Neutrophil (primary cell): ENCODE measurements at regions not wholly inside any gene's neighbourhood (a gene's known extent, or its start where the extent isn't known, plus 50 kb on each side); places are given as distances from the start of the nearest gene placed in this dataset.

Experiments used
- H3K27ac ChIP-seq: fragments of 200-600 bp; sonication (generic); 2 replicates; pipeline ENCODE4 v1.5.1; 2016; ENCODE audit warnings: mild to moderate bottlenecking, moderate library complexity
- H3K27me3 ChIP-seq: fragments of 200-600 bp; sonication (generic); 2 replicates; pipeline ENCODE4 v1.6.0; 2016; ENCODE audit warnings: mild to moderate bottlenecking
- H3K36me3 ChIP-seq: fragments of 200-600 bp; sonication (generic); 2 replicates; pipeline ENCODE4 v1.5.1; 2017
- H3K4me1 ChIP-seq, 2 experiments: fragments of 200-600 bp in 1 of 2; sonication (generic) in 1 of 2; 1 replicate in 1 of 2; 2 replicates in 1 of 2; pipeline versions ENCODE4 v1.5.1 to v1.6.1; 2013 to 2016; ENCODE audit warnings: low read depth in 1 of 2, low read length in 1 of 2, mild to moderate bottlenecking in 1 of 2, moderate library complexity in 1 of 2; ENCODE audit not compliant: control insufficient read depth in 1 of 2, insufficient read depth in 1 of 2
- H3K4me3 ChIP-seq, 2 experiments: fragments of 200-600 bp in 1 of 2; sonication (generic) in 1 of 2; 1 replicate in 1 of 2; 2 replicates in 1 of 2; pipeline ENCODE4 v1.5.1; 2013 to 2016; ENCODE audit warnings: low read depth in 1 of 2, low read length in 1 of 2, mild to moderate bottlenecking in 1 of 2, moderate library complexity in 1 of 2
- H3K9me3 ChIP-seq: fragments of 200-600 bp; sonication (generic); 2 replicates; pipeline ENCODE4 v1.5.1; 2016
- TF ChIP-seq, protein P1 (sequence below): fragments of 200-600 bp; sonication (generic); IDR thresholded peaks from 2 replicates; pipeline ENCODE4 v1.5.1; 2016; ENCODE audit warnings: antibody characterized with exemption

DNA sequence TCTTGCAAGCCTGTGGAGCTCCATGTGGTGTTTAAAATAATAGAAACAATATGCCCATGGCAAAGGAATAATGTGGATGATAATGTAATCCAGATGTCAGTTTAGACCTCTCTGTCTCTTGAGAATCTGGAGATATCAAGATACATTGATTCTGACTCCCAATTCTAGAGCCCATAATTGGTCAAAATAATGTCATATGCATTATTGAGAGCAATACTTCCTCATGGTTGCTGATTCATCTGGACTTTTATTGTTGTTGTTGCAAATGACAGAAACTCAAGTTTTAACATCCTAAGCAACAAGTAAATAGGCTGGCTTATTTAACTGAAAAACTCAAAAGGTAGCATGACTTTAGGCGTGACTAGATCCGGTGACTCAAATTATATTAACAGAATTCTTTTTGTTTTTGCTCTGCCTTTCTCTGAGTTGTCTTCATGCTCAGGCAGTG lies 152.1 kb downstream of the PCSK1 start:
- Histone ChIP-seq H3K4me1 (no peaks in the 10 kb centered on the region), H3K36me3 (no peaks in the 10 kb centered on the region), H3K4me3 (no peak overlapping the region), H3K9me3 (no peaks in the 10 kb centered on the region), H3K27me3 (no peaks in the 10 kb centered on the region), H3K27ac (no peak overlapping the region)
- TF ChIP-seq, protein P1, sequence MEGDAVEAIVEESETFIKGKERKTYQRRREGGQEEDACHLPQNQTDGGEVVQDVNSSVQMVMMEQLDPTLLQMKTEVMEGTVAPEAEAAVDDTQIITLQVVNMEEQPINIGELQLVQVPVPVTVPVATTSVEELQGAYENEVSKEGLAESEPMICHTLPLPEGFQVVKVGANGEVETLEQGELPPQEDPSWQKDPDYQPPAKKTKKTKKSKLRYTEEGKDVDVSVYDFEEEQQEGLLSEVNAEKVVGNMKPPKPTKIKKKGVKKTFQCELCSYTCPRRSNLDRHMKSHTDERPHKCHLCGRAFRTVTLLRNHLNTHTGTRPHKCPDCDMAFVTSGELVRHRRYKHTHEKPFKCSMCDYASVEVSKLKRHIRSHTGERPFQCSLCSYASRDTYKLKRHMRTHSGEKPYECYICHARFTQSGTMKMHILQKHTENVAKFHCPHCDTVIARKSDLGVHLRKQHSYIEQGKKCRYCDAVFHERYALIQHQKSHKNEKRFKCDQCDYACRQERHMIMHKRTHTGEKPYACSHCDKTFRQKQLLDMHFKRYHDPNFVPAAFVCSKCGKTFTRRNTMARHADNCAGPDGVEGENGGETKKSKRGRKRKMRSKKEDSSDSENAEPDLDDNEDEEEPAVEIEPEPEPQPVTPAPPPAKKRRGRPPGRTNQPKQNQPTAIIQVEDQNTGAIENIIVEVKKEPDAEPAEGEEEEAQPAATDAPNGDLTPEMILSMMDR = no peak

DNA sequence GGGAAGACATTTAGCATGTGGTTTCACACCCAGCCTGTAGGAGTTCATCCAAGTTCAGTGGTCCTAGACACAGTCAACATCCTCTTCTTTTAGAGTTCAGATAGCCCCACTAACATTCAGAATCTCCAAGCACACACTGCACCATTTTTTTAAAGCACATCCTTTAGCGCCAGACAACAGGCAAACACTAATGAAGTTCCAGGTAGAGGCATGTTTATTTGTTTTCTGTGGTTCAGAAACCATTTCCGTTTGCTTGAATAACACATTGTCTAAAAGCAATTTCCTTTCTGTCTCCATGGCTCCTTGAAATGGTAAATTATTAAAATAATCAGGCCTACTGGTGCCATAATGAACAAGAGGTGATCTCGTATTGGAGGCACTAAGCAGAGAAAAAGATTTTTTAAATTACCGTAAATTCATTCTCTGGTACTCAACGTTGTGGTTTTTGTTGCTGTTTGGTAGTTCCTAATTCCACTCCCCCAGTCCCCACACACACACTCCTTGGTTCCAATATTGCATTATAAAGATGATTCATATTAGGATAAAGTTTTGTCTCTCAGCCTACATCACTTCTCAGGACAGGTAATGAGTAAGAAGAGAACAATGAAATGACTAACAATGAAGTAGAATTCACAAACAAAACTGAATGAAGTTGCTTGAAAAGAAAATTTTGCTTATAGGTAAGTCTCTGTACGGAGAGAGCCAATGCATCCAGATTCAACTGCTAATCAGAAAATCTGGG lies 153.1 kb downstream of the PCSK1 start:
- no peaks in the 10 kb centered on the region for H3K4me1 ChIP-seq
- no peak overlapping the region for H3K27ac ChIP-seq
- TF ChIP-seq, protein P1 = no peak

DNA sequence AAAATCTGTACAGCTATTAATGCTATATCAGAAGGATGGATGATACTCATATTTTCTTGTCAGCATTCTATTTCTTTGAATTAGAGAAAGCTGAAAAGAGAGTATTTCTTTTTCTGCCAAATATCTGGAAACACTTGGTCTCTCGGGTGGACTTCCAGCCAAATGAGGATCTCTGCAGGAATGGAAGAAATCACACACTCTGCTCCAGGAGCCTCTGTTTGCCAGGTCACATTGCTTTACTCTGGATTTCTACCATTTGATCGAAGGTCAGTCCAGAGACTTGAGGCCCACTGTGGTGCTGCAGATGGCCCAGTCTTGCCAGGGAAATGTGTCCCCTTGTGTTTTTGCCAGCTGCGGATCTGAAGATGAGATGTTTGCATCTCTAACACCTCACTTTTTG lies 154.1 kb downstream of the PCSK1 start:
- H3K4me3 ChIP-seq = no peak overlapping the region
- TF ChIP-seq, protein P1 = no peak
- H3K27ac ChIP-seq = no peak overlapping the region

More for the DNA sequence above, 153.1 kb downstream of the PCSK1 start:
- Histone ChIP-seq H3K4me3 (no peak overlapping the region), H3K9me3 (no peaks in the 10 kb centered on the region), H3K27me3 (no peaks in the 10 kb centered on the region), H3K36me3 (no peaks in the 10 kb centered on the region)

DNA sequence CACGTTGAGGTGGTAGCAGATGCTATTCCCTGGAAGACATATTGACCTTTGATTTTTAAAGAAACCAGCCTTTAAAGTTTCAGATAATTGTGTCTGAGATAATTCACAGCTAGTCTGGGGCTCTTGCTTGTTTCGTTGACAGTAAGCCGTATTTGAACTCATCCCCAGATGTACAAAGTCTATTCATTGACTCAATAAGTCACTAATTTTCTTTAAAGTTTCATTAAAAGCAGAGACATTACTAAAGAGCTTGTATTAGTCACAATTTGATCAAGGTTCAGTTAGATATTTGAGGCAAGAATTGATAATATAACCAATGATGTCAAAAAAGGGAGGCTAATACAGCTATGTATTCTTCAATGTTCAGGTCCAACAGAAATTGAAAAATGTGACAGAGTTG lies 158.0 kb downstream of the PCSK1 start:
- Histone ChIP-seq H3K36me3 (no peaks in the 10 kb centered on the region), H3K9me3 (no peaks in the 10 kb centered on the region), H3K27me3 (no peaks in the 10 kb centered on the region), H3K4me1 (no peaks in the 10 kb centered on the region), H3K27ac (no peak overlapping the region), H3K4me3 (no peak overlapping the region)
- TF ChIP-seq, protein P1 = no peak

More for the DNA sequence above, 154.1 kb downstream of the PCSK1 start:
- no peaks in the 10 kb centered on the region for H3K4me1 ChIP-seq
- no peaks in the 10 kb centered on the region for H3K36me3 ChIP-seq
- H3K27me3 ChIP-seq = no peaks in the 10 kb centered on the region
- no peaks in the 10 kb centered on the region for H3K9me3 ChIP-seq

DNA sequence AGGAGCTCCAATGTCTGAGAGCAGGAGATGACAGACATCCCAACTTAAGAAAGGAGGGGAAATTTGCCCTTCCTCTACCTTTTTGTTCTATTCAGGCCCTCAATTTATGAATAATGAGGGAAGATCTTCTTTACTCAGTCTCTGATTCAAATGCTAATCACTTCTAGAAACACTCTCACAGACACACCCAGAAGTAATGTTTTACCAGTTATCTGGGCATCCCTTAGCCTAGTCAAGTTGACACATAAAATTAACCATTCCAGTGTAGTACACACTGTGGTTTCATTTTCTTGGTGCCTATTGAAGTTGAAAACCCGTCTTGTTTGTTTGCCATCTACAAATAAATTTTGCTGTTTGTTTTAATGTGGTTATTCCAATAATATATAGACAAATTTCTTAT lies 167.6 kb downstream of the PCSK1 start:
- H3K4me1 ChIP-seq = no peaks in the 10 kb centered on the region
- H3K4me3 ChIP-seq = no peak overlapping the region
- H3K27ac ChIP-seq = no peak overlapping the region
- H3K9me3 ChIP-seq = no peaks in the 10 kb centered on the region
- no peaks in the 10 kb centered on the region for H3K27me3 ChIP-seq
- no peaks in the 10 kb centered on the region for H3K36me3 ChIP-seq
- TF ChIP-seq, protein P1 = no peak
